GM23248 (cell line): ENCODE measurements at regions not wholly inside any gene's neighbourhood (a gene's known extent, or its start where the extent isn't known, plus 50 kb on each side); places are given as distances from the start of the nearest gene placed in this dataset.

Experiments
- DNase-seq: peaks from one replicate; pipeline ENCODE4 v3.0.0-alpha.2; 2015
- H2AFZ ChIP-seq: fragments of 200-600 bp; sonication (generic); 2 replicates; pipeline ENCODE4 v1.6.1; 2016; ENCODE audit warnings: antibody characterized with exemption
- H3F3A ChIP-seq: fragments of 200-600 bp; sonication (generic); 2 replicates; pipeline ENCODE4 v1.6.1; 2016; ENCODE audit warnings: mild to moderate bottlenecking, antibody characterized with exemption, mixed run types; ENCODE audit not compliant: insufficient read depth
- H3K27ac ChIP-seq: fragments of 200-600 bp; sonication (generic); 2 replicates; pipeline ENCODE4 v1.5.1; 2016; ENCODE audit warnings: mild to moderate bottlenecking
- H3K27me3 ChIP-seq: fragments of 200-600 bp; sonication (generic); replicated peaks from 2 replicates; pipeline ENCODE4 v1.6.1; 2016; ENCODE audit warnings: mild to moderate bottlenecking; ENCODE audit not compliant: insufficient read depth
- H3K36me3 ChIP-seq: fragments of 200-600 bp; sonication (generic); 2 replicates; pipeline ENCODE4 v1.6.1; 2016; ENCODE audit warnings: low read depth, mild to moderate bottlenecking
- H3K4me1 ChIP-seq: fragments of 200-600 bp; sonication (generic); 2 replicates; pipeline ENCODE4 v1.6.1; 2016; ENCODE audit warnings: mild to moderate bottlenecking; ENCODE audit not compliant: insufficient read depth
- H3K4me2 ChIP-seq: fragments of 200-600 bp; sonication (generic); one replicate; pipeline ENCODE4 v1.6.1; 2016; ENCODE audit warnings: mild to moderate bottlenecking; ENCODE audit not compliant: unreplicated experiment
- H3K4me3 ChIP-seq: fragments of 200-600 bp; sonication (generic); 2 replicates; pipeline ENCODE4 v1.5.1; 2016; ENCODE audit warnings: mild to moderate bottlenecking
- H3K79me2 ChIP-seq: fragments of 200-600 bp; sonication (generic); 2 replicates; pipeline ENCODE4 v1.6.1; 2016; ENCODE audit warnings: mild to moderate bottlenecking; ENCODE audit not compliant: insufficient read depth
- H3K9ac ChIP-seq: fragments of 200-600 bp; sonication (generic); 2 replicates; pipeline ENCODE4 v1.6.1; 2016; ENCODE audit warnings: mild to moderate bottlenecking
- H3K9me2 ChIP-seq: fragments of 200-600 bp; sonication (generic); 2 replicates; pipeline ENCODE4 v1.6.1; 2016; ENCODE audit warnings: mixed run types, mild to moderate bottlenecking, moderate library complexity; ENCODE audit not compliant: insufficient read depth
- H3K9me3 ChIP-seq: fragments of 200-600 bp; sonication (generic); one replicate; pipeline ENCODE4 v1.6.1; 2017; ENCODE audit warnings: low read depth
- H4K20me1 ChIP-seq: fragments of 200-600 bp; sonication (generic); 2 replicates; pipeline ENCODE4 v1.6.0; 2016; ENCODE audit not compliant: insufficient read depth
- EZH2 ChIP-seq: fragments of 200-600 bp; sonication (generic); IDR thresholded peaks from 2 replicates; pipeline ENCODE4 v1.6.1; 2018; ENCODE audit warnings: antibody characterized with exemption, mild to moderate bottlenecking; ENCODE audit not compliant: insufficient read depth, poor library complexity, severe bottlenecking
- EZH2phosphoT487 ChIP-seq: fragments of 200-600 bp; sonication (generic); IDR thresholded peaks from 2 replicates; pipeline ENCODE4 v1.6.1; 2018; ENCODE audit warnings: antibody characterized with exemption, moderate library complexity, mild to moderate bottlenecking, low read depth; ENCODE audit not compliant: insufficient read depth
- WGBS, 2 experiments: methylation state at CpG; one replicate each; pipeline ENCODE4 v1.1.6; 2015 to 2017; ENCODE audit warnings: low lambda C conversion rate in 2 of 2, low coverage in 1 of 2; ENCODE audit errors: missing lambda C conversion rate in 2 of 2; 5-methylcytosine and 5-hydroxymethylcytosine counted together
- in situ Hi-C: fragments of 300-500 bp; cut with MboI; formaldehyde crosslinking; loops from 2 replicates; pipeline ENCODE4 v1.15.0; 2020

DNA sequence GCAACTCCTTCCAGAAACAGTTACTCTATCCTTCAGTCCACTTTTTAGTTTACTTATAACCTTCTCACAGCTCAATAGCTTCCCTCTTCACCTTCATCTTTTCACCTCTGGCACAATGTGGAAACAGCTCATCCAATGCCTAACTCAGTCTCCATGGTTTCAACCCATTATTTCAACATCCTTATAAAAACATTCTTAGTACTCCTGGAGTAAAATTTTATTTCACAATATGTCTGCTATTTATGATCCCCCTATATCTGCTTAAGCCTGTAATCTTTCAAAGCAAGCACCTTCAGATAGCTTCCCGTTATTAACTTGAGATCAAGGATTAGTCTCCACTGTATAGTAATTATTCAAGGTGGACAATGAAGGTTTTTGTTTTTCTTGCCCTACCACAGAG lies 156.3 kb downstream of the GASK1B start:
- Histone ChIP-seq H3K9ac (no peak overlapping the region), H3K27ac (peak overlapping the region; percentile 40), H3K4me2 (peak overlapping the region; percentile 22), H3F3A (peaks cover 56% of the 10 kb centered on the region), H2AFZ (no peak overlapping the region), H3K36me3 (no peaks in the 10 kb centered on the region), H3K4me3 (no peak overlapping the region), H3K9me2 (no peaks in the 10 kb centered on the region; the same call in 1 of the 2 replicates), H3K9me3 (no peaks in the 10 kb centered on the region), H3K4me1 (peaks cover 57% of the 10 kb centered on the region), H4K20me1 (no peaks in the 10 kb centered on the region), H3K27me3 (no peaks in the 10 kb centered on the region), H3K79me2 (no peaks in the 10 kb centered on the region)
- TF ChIP-seq EZH2 (no peak), EZH2phosphoT487 (no peak)
- in situ Hi-C loops = loop anchor here (25.0 kb wide), 1 partner anchor 621 kb away; no protein-coding TSS in a partner anchor
- peak; percentile 70 for DNase-seq
- 91 to 96% methylated on average over 1 of the region's 1 CpG for WGBS, 2 experiments

DNA sequence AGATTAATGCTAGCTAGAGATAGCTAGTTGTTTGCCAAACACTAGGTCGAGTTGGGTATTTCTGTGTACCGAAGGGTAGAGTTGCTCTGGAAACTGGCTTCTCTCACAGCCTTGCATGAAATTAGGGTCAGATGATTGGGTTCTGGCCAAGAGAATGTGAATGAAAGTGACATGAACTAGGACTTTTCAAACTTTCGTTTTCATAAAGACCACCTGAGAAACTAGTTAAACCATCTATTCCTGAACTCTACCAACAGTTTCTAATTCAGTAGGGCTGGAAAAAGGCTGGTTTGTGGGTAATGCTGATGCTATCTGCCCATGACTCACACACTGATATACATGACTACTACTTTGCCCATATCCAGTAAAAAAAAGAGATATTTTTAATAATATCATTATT lies 157.6 kb downstream of the GASK1B start:
- no peaks in the 10 kb centered on the region for H4K20me1 ChIP-seq
- WGBS, 2 experiments = 1 to 13% methylated on average over 3 of the region's 3 CpGs
- no peaks in the 10 kb centered on the region for H3K27me3 ChIP-seq
- no peaks in the 10 kb centered on the region for H3K36me3 ChIP-seq
- peaks cover 44% of the 10 kb centered on the region for H3F3A ChIP-seq
- H3K4me2 ChIP-seq = peak overlapping the region; percentile 58
- in situ Hi-C loops = loop anchor here (25.0 kb wide), 1 partner anchor 622 kb away; no protein-coding TSS in a partner anchor
- TF ChIP-seq EZH2 = no peak
- TF ChIP-seq EZH2phosphoT487 = no peak
- DNase-seq = peak; percentile 85
- H3K9me2 ChIP-seq = no peaks in the 10 kb centered on the region; the same call in 1 of the 2 replicates
- H3K4me3 ChIP-seq = peak overlapping the region; percentile 23; the same call in 1 of the 2 replicates
- no peaks in the 10 kb centered on the region for H3K79me2 ChIP-seq
- H3K27ac ChIP-seq = peak overlapping the region; percentile 44
- H3K4me1 ChIP-seq = peaks cover 45% of the 10 kb centered on the region
- H3K9me3 ChIP-seq = no peaks in the 10 kb centered on the region
- 0 out of 2 replicates have a peak overlapping the region, but pooled peaks have one; percentile 6 for H2AFZ ChIP-seq
- no peak overlapping the region; the same call in 1 of the 2 replicates for H3K9ac ChIP-seq

DNA sequence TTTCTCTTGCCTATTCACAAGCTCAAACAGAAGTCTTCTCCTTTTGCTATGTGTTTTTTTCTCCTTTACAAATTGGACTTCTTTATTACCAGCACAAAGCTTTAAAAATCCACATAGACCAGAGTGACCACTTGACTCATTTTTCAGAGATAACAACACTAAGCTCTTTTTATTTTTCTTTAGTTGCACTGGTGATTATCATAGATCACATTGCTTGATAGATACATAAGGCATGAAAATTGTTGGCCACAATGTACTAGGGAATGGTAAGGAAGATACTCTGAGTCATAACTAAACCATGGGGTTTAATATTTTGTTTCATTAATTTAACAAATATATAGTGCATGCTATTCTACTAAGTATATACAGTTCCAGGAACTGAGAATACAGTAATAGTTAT lies 159.0 kb downstream of the GASK1B start:
- H3K79me2 ChIP-seq = no peaks in the 10 kb centered on the region
- no peaks in the 10 kb centered on the region for H3K36me3 ChIP-seq
- peaks cover 36% of the 10 kb centered on the region for H3K4me1 ChIP-seq
- no peak overlapping the region for H3K4me2 ChIP-seq
- H3F3A ChIP-seq = peaks cover 35% of the 10 kb centered on the region
- TF ChIP-seq EZH2phosphoT487 (no peak), EZH2 (no peak)
- no peak overlapping the region for H2AFZ ChIP-seq
- no peaks in the 10 kb centered on the region for H3K9me2 ChIP-seq
- no peaks in the 10 kb centered on the region for H3K27me3 ChIP-seq
- in situ Hi-C loops = loop anchor here (25.0 kb wide), 1 partner anchor 623 kb away; no protein-coding TSS in a partner anchor
- H3K9ac ChIP-seq = no peak overlapping the region
- no peaks in the 10 kb centered on the region for H3K9me3 ChIP-seq
- peak; percentile 22 for DNase-seq
- H3K4me3 ChIP-seq = no peak overlapping the region
- no peaks in the 10 kb centered on the region for H4K20me1 ChIP-seq
- H3K27ac ChIP-seq = no peak overlapping the region

DNA sequence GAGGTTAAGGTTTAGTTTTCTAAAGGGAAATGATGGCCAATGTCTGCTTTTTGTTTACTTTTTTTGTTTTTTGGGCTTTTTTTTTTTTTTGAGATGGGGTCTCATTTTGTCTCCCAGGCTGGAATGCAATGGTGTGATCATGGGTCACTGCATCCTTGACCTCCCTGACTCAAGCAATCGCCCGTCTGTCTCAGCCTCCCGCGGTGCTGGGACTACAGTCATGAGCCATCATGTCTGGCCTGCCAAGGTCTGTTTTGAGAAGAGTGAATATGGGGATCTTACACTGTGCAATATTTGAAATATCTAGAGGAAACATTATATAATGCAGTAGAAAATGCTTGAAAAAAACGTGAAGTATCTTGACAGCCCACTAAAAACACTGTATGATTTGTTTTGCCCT lies 162.5 kb downstream of the GASK1B start:
- no peaks in the 10 kb centered on the region for H3K36me3 ChIP-seq
- 0 out of 2 replicates have a peak, but pooled peaks cover 23% of the 10 kb centered on the region for H3F3A ChIP-seq
- H2AFZ ChIP-seq = no peak overlapping the region
- no peak overlapping the region for H3K9ac ChIP-seq
- WGBS, 2 experiments = 80 to 85% methylated on average over 5 of the region's 5 CpGs
- no peak for TF ChIP-seq EZH2
- no peak for TF ChIP-seq EZH2phosphoT487
- no peak overlapping the region for H3K4me3 ChIP-seq
- H3K27ac ChIP-seq = no peak overlapping the region
- no peaks in the 10 kb centered on the region for H3K79me2 ChIP-seq
- no peak for DNase-seq
- no peaks in the 10 kb centered on the region for H3K9me2 ChIP-seq
- H3K4me1 ChIP-seq = peaks cover 16% of the 10 kb centered on the region
- no peaks in the 10 kb centered on the region for H3K27me3 ChIP-seq
- no peaks in the 10 kb centered on the region for H4K20me1 ChIP-seq
- no peaks in the 10 kb centered on the region for H3K9me3 ChIP-seq
- in situ Hi-C loops = loop anchor here (25.0 kb wide), 1 partner anchor 627 kb away; no protein-coding TSS in a partner anchor
- no peak overlapping the region for H3K4me2 ChIP-seq
